ENCODE measurements at regions not wholly inside any gene's neighbourhood (a gene's known extent, or its start where the extent isn't known, plus 50 kb on each side); places are given as distances from the start of the nearest gene placed in this dataset.

DNA sequence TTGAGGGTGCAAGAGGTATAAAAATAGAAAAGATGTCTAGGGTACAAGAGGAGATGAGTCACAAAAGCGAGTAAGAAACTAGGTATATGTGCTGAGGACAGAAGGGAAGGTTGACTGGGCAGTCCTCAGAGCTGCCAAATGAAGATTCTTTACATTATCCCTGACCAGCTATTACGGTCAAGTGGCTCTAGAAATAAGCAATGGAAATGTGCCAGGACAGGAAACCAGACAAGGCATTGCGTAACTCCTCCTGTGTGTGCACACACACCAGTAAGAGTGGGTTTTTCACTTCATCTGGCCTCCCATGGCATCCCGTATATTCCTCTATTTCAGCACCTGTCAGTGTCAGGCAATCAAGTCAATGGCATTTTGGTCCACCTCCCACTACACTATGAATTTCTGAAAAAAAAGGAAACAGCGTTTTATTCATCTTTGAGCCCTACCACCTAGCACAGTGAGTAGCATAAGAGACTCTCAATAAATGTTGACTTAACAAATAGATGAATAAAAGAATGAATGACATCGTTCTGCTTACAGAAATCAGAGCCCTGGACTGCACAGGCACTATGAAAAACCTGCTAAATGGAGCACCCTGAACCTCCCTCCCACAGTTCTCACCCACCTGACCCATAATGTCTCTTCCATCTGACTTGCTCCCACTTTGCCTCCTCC, 62.6 kb upstream of the KLF3 start:
- H3K27me3 ChIP-seq (ENCODE audit: control insufficient read depth in 1 of 2, insufficient read depth in 2 of 2, low read length in 2 of 2): no peaks in the 10 kb centered on the region
- no peak for DNase-seq
- Mint-ChIP-seq H3K36me3 (ENCODE audit: low read depth) (no peaks in the 10 kb centered on the region), H3K4me1 (ENCODE audit: low read depth) (peaks cover 24% of the 10 kb centered on the region), H3K27ac (no peak overlapping the region), H3K9me3 (peaks cover 3% of the 10 kb centered on the region), H3K27me3 (no peaks in the 10 kb centered on the region), H3K4me3 (no peak overlapping the region)
- H3K27ac ChIP-seq (ENCODE audit: low read depth in 1 of 2, low read length in 2 of 2): no peak overlapping the region
- intact Hi-C loops (cut with DNase I, micrococcal nuclease): no loop called here
- CTCF ChIA-PET: no interaction called here
- ATAC-seq (ENCODE audit: poor library complexity): no peak
- no peaks in the 10 kb centered on the region for H3K9me3 ChIP-seq (ENCODE audit: control insufficient read depth in 1 of 2, insufficient read depth in 1 of 2, low read length in 2 of 2)
- POLR2A ChIA-PET: interaction anchor here (0.6 kb wide), 1 partner anchor 82 kb away, joined by 3 read pairs; no protein-coding TSS in a partner anchor
- H3K36me3 ChIP-seq (ENCODE audit: insufficient read depth, low read length): no peaks in the 10 kb centered on the region
- peaks cover 12% of the 10 kb centered on the region for H3K4me1 ChIP-seq (ENCODE audit: insufficient read depth, low read length)
- TF ChIP-seq CTCF (IDR thresholded peaks at IDR 0.05): no peak
- H3K4me3 ChIP-seq (ENCODE audit: low read length): no peak overlapping the region

DNA sequence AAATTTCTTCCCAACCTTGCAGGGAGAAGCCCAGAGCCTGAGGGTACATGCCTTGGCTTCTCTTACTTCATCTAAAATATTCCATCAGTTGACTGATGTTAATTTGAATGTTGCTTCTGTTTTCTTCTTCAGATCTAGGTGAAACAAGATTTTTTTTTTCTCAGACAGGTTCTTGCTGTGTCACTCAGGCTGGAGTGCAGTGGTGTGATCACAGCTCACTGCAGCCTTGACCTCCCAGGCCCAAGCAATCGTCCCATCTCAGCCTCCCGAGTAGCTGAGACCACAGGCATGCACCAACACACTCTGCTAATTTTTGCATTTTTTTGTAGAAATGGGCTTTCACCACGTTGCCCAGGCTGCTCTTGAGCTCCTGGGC, 62.1 kb upstream of the KLF3 start:
- Mint-ChIP-seq H3K27ac (no peak overlapping the region), H3K4me3 (no peak overlapping the region), H3K27me3 (no peaks in the 10 kb centered on the region), H3K36me3 (ENCODE audit: low read depth) (no peaks in the 10 kb centered on the region), H3K4me1 (ENCODE audit: low read depth) (peaks cover 29% of the 10 kb centered on the region), H3K9me3 (peaks cover 3% of the 10 kb centered on the region)
- H3K27ac ChIP-seq (ENCODE audit: low read depth in 1 of 2, low read length in 2 of 2): no peak overlapping the region
- intact Hi-C loops (cut with DNase I, micrococcal nuclease): no loop called here
- ATAC-seq (ENCODE audit: poor library complexity): no peak
- no peak overlapping the region for H3K4me3 ChIP-seq (ENCODE audit: low read length)
- no peaks in the 10 kb centered on the region for H3K36me3 ChIP-seq (ENCODE audit: insufficient read depth, low read length)
- peaks cover 16% of the 10 kb centered on the region for H3K4me1 ChIP-seq (ENCODE audit: insufficient read depth, low read length)
- CTCF ChIA-PET: no interaction called here
- H3K9me3 ChIP-seq (ENCODE audit: control insufficient read depth in 1 of 2, insufficient read depth in 1 of 2, low read length in 2 of 2): no peaks in the 10 kb centered on the region
- no peaks in the 10 kb centered on the region for H3K27me3 ChIP-seq (ENCODE audit: control insufficient read depth in 1 of 2, insufficient read depth in 2 of 2, low read length in 2 of 2)
- no peak for TF ChIP-seq CTCF (IDR thresholded peaks at IDR 0.05)
- DNase-seq: no peak
- POLR2A ChIA-PET: no interaction called here

DNA sequence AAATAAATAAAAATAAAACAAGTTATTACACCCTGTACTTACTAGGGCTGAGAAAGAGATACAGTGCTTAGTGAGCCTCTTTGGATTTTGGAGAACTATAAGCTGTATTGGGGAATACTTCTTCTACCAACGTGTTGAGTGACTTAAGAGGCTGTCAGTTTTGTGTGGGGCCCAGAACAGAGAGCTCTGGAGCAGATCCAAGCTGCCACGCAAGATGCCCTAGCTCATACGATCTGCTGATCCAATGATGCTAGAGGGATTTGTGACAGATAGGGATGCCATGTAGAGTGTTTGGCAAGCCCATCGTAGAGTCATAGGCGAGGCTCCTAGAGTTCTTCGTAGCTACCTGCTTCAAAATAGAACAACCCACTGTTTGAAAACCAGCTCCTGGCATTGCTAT, 60.3 kb upstream of the KLF3 start:
- no peak overlapping the region for H3K27ac ChIP-seq (ENCODE audit: low read depth in 1 of 2, low read length in 2 of 2)
- no peaks in the 10 kb centered on the region for H3K27me3 ChIP-seq (ENCODE audit: control insufficient read depth in 1 of 2, insufficient read depth in 2 of 2, low read length in 2 of 2)
- no peaks in the 10 kb centered on the region for H3K36me3 Mint-ChIP-seq (ENCODE audit: low read depth)
- H3K4me1 Mint-ChIP-seq (ENCODE audit: low read depth): peaks cover 40% of the 10 kb centered on the region
- DNase-seq: no peak
- H3K4me3 Mint-ChIP-seq: no peak overlapping the region
- peaks cover 16% of the 10 kb centered on the region for H3K4me1 ChIP-seq (ENCODE audit: insufficient read depth, low read length)
- CTCF ChIA-PET: interaction anchor here (1.1 to 1.3 kb wide), 2 partner anchors 16 to 43 kb away, joined by 3 read pairs; no protein-coding TSS in a partner anchor
- peaks cover 3% of the 10 kb centered on the region for H3K9me3 Mint-ChIP-seq
- no peaks in the 10 kb centered on the region for H3K27me3 Mint-ChIP-seq
- intact Hi-C loops (cut with DNase I, micrococcal nuclease): no loop called here
- ATAC-seq (ENCODE audit: poor library complexity): no peak
- no peaks in the 10 kb centered on the region for H3K9me3 ChIP-seq (ENCODE audit: control insufficient read depth in 1 of 2, insufficient read depth in 1 of 2, low read length in 2 of 2)
- no peak overlapping the region for H3K27ac Mint-ChIP-seq
- no peak overlapping the region for H3K4me3 ChIP-seq (ENCODE audit: low read length)
- no peak for TF ChIP-seq CTCF (IDR thresholded peaks at IDR 0.05)
- H3K36me3 ChIP-seq (ENCODE audit: insufficient read depth, low read length): no peaks in the 10 kb centered on the region
- POLR2A ChIA-PET: no interaction called here
